GM12892 (cell line): ENCODE measurements at regions not wholly inside any gene's neighbourhood (a gene's known extent, or its start where the extent isn't known, plus 50 kb on each side); places are given as distances from the start of the nearest gene placed in this dataset.

Experiments
- POLR2A ChIP-seq: IDR thresholded peaks from 2 replicates; pipeline ENCODE4 v1.6.1; 2011; ENCODE audit warnings: low read depth, low read length, control low read depth
- POLR2AphosphoS5 ChIP-seq: IDR thresholded peaks from 2 replicates; pipeline ENCODE4 v1.6.1; 2011; ENCODE audit warnings: low read depth, low read length, control low read depth
- TAF1 ChIP-seq: IDR thresholded peaks from 2 replicates; pipeline ENCODE4 v1.6.1; 2011; ENCODE audit warnings: low read depth, mild to moderate bottlenecking, control low read depth, low read length, borderline replicate concordance

DNA sequence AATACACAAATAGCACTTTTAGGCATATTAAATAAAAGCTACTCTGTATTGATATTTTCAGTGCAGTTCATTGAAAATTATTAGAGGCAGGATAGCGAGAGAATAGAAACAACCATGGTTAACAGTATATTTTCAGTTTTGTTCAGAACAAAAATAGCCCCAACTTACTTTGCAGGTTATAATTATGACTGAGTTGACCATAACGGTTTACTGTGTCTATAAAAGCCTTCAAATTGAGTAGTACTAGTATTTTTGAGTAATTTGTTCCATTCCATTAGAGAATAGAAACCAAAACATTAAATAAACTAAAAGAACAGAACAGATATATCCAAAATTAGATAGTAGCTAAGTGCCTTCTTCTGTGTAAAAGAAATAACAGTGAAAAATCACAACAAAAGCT, 1108.4 kb upstream of the PCDH20 start:
- TF ChIP-seq POLR2AphosphoS5 (no peak), TAF1 (no peak), POLR2A (no peak)
